ENCODE measurements at regions not wholly inside any gene's neighbourhood (a gene's known extent, or its start where the extent isn't known, plus 50 kb on each side); places are given as distances from the start of the nearest gene placed in this dataset.

- no TSS peak for BruUV-seq (replicated peaks)
- TF ChIP-seq PTBP1 (IDR thresholded peaks at IDR 0.05; ENCODE audit: low read depth, low read length, poor library complexity, severe bottlenecking) (no peak), ZNF138 (CRISPR knock-in tag; IDR thresholded peaks at IDR 0.05; ENCODE audit: low read depth) (no peak), MBD4 (IDR thresholded peaks at IDR 0.05; ENCODE audit: borderline replicate concordance, low read length) (no peak), DMAP1 (CRISPR knock-in tag; IDR thresholded peaks at IDR 0.05) (no peak), ZNF652 (CRISPR knock-in tag; IDR thresholded peaks at IDR 0.05; ENCODE audit: borderline replicate concordance, low read depth) (no peak), AHDC1 (CRISPR knock-in tag; IDR thresholded peaks at IDR 0.05; ENCODE audit: borderline replicate concordance) (no peak), KDM4B (CRISPR knock-in tag; IDR thresholded peaks at IDR 0.05) (no peak), ZEB1 (IDR thresholded peaks at IDR 0.05; ENCODE audit: insufficient replicate concordance, low read depth) (no peak)
- Histone ChIP-seq H3K36me3 (replicated peaks in 1 of 2; ENCODE audit: control insufficient read depth in 1 of 2, insufficient read depth in 2 of 2, low read length in 2 of 2) (no peaks in the 10 kb centered on the region), H3K4me2 (ENCODE audit: low read depth, low read length) (no peak overlapping the region), H3K27ac (ENCODE audit: extremely low read length, insufficient read depth, low read length) (no peak overlapping the region), H3K4me3 (replicated peaks in 1 of 3; ENCODE audit: insufficient read depth in 1 of 3, low read depth in 2 of 3, low read length in 3 of 3) (no peak overlapping the region), H3K27me3 (ENCODE audit: control insufficient read depth in 1 of 2, insufficient read depth in 2 of 2, low read length in 2 of 2) (no peaks in the 10 kb centered on the region), H3K79me2 (ENCODE audit: insufficient read depth, low read length) (no peaks in the 10 kb centered on the region), H3K9ac (ENCODE audit: insufficient read depth, low read depth, low read length) (no peak overlapping the region), H3K4me1 (ENCODE audit: insufficient read depth, low read length) (no peaks in the 10 kb centered on the region), H4K20me1 (ENCODE audit: insufficient read depth, low read length) (no peaks in the 10 kb centered on the region), H2AFZ (ENCODE audit: low read length) (no peak overlapping the region), H3K9me3 (ENCODE audit: low read length) (peaks cover 6% of the 10 kb centered on the region; the same call in 1 of the 2 replicates)
- POLR2A ChIA-PET: no interaction called here
- FAIRE-seq: no peak
- intact Hi-C loops (cut with micrococcal nuclease; ENCODE audit: unreplicated experiment): no loop called here
- CTCF ChIA-PET (ENCODE audit: low intra/inter-chr PET ratio, low total read pairs): no interaction called here
- DNase-seq (ENCODE audit: low spot score): no peak
- in situ Hi-C loops (cut with HindIII; ENCODE audit: extremely low pct_ligation_motif_present, low pct_unique_long_range_greater_than_20kb): no loop called here
- ATAC-seq: no peak
Measured at GRCh38 chr14:43406931-43407330, 1100.2 kb downstream of the FSCB start.
